ENCODE measurements at regions not wholly inside any gene's neighbourhood (a gene's known extent, or its start where the extent isn't known, plus 50 kb on each side); places are given as distances from the start of the nearest gene placed in this dataset.

GRCh38 chr4:132316738-132317137, 832.4 kb upstream of the PCDH10 start:
- no peak for TF ChIP-seq CTCF (IDR thresholded peaks at IDR 0.05; ENCODE audit: low read length)
- TF ChIP-seq EZH2 (IDR thresholded peaks at IDR 0.05; ENCODE audit: borderline replicate concordance, low read length): no peak
